Glomerular endothelial cell (primary cell): ENCODE measurements at regions not wholly inside any gene's neighbourhood (a gene's known extent, or its start where the extent isn't known, plus 50 kb on each side); places are given as distances from the start of the nearest gene placed in this dataset.
"Not testable (repeated sequence)": the region's sequence is repeated elsewhere in the genome, so short reads cannot be mapped to it uniquely, and the experiment has no call there.

Source experiments
- DNase-seq: peaks from one replicate; pipeline ENCODE4 v3.0.0-alpha.2; 2011; ENCODE audit warnings: low read depth, low spot score; ENCODE audit errors: extremely low read depth

GRCh38 chr3:78283994-78284393 is 1244.1 kb downstream of the ROBO2 start:
- DNase-seq, result no peak

GRCh38 chr3:78285032-78285728 is 1245.3 kb downstream of the ROBO2 start:
- no peak for DNase-seq

GRCh38 chr3:78287085-78287484 is 1247.2 kb downstream of the ROBO2 start:
- no peak for DNase-seq

GRCh38 chr3:78293284-78293683 is 1253.4 kb downstream of the ROBO2 start:
- no peak for DNase-seq

GRCh38 chr3:78304115-78304514 is 1264.2 kb downstream of the ROBO2 start:
- DNase-seq, result no peak

- no peak for DNase-seq
Measured at GRCh38 chr3:78312851-78313250, 1273.0 kb downstream of the ROBO2 start.

GRCh38 chr3:78313332-78313731 is 1273.4 kb downstream of the ROBO2 start:
- no peak for DNase-seq

GRCh38 chr3:78314327-78314726 is 1274.4 kb downstream of the ROBO2 start:
- DNase-seq, result no peak

GRCh38 chr3:78317774-78318173 is 1277.9 kb downstream of the ROBO2 start:
- DNase-seq, result no peak

- DNase-seq, result no peak
Measured at GRCh38 chr3:78322780-78323179, 1282.9 kb downstream of the ROBO2 start.

GRCh38 chr3:78337801-78338211 is 1297.9 kb downstream of the ROBO2 start:
- DNase-seq, result no peak

GRCh38 chr3:78338405-78338804 is 1298.5 kb downstream of the ROBO2 start:
- DNase-seq, result no peak

- no peak for DNase-seq
Measured at GRCh38 chr3:78343221-78343620, 1303.3 kb downstream of the ROBO2 start.

- DNase-seq, result not testable (repeated sequence)
Measured at GRCh38 chr3:78344267-78344666, 1304.4 kb downstream of the ROBO2 start.

GRCh38 chr3:78344918-78345317 is 1305.0 kb downstream of the ROBO2 start:
- DNase-seq, result no peak

GRCh38 chr3:78347176-78347575 is 1307.3 kb downstream of the ROBO2 start:
- DNase-seq, result no peak

GRCh38 chr3:78348664-78349063 is 1308.8 kb downstream of the ROBO2 start:
- no peak for DNase-seq

- no peak for DNase-seq
Measured at GRCh38 chr3:78349571-78349970, 1309.7 kb downstream of the ROBO2 start.

- DNase-seq, result no peak
Measured at GRCh38 chr3:78351334-78351733, 1311.4 kb downstream of the ROBO2 start.

- DNase-seq, result no peak
Measured at GRCh38 chr3:78353231-78353630, 1313.3 kb downstream of the ROBO2 start.

- DNase-seq, result no peak
Measured at GRCh38 chr3:78360849-78361248, 1321.0 kb downstream of the ROBO2 start.

GRCh38 chr3:78368636-78369345 is 1328.9 kb downstream of the ROBO2 start:
- peak; percentile 7 for DNase-seq
